ENCODE measurements at regions not wholly inside any gene's neighbourhood (a gene's known extent, or its start where the extent isn't known, plus 50 kb on each side); places are given as distances from the start of the nearest gene placed in this dataset.

DNA sequence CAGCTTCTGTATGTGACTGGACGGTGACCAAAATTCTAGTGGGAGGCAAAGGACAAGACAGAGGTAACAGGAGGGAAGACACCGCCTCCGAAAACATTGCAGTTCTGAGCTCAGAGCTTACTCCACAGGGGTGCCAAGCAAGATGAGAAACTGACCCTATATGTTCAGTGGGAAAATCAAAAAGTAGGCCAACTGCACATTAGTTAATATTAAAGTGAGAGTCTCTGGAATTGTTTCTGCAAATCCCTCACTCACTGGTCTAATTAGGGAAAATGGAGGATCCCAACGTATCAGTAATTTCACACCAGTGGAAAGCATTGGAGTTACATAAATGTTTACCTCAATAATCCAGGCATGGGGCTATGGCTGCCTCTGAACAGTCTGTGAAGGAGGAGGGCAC is 313.3 kb upstream of the KCNH8 start:
- TF ChIP-seq CTCF (conservative IDR thresholded peaks at IDR 0.05): no peak
- H3K4me1 Mint-ChIP-seq: no peaks in the 10 kb centered on the region
- H3K27ac Mint-ChIP-seq (ENCODE audit: unreplicated experiment): no peak overlapping the region
- no peak overlapping the region for H3K4me3 Mint-ChIP-seq
- DNase-seq (ENCODE audit: low read depth, low spot score): no peak
- no peaks in the 10 kb centered on the region for H3K9me3 Mint-ChIP-seq
- H3K36me3 Mint-ChIP-seq (ENCODE audit: low read depth): no peaks in the 10 kb centered on the region
- no peaks in the 10 kb centered on the region for H3K27me3 Mint-ChIP-seq (ENCODE audit: low read depth)

- Mint-ChIP-seq H3K9me3 (peaks cover 2% of the 10 kb centered on the region), H3K4me3 (no peak overlapping the region), H3K27ac (ENCODE audit: unreplicated experiment) (no peak overlapping the region), H3K36me3 (ENCODE audit: low read depth) (no peaks in the 10 kb centered on the region), H3K27me3 (ENCODE audit: low read depth) (no peaks in the 10 kb centered on the region), H3K4me1 (no peaks in the 10 kb centered on the region)
- no peak for TF ChIP-seq CTCF (conservative IDR thresholded peaks at IDR 0.05)
- DNase-seq (ENCODE audit: low read depth, low spot score): no peak
Observed at GRCh38 chr3:18830087-18830486, 318.2 kb upstream of the KCNH8 start.

GRCh38 chr3:18828637-18829036 is 319.7 kb upstream of the KCNH8 start:
- no peak overlapping the region for H3K4me3 Mint-ChIP-seq
- peaks cover 4% of the 10 kb centered on the region for H3K9me3 Mint-ChIP-seq
- no peaks in the 10 kb centered on the region for H3K36me3 Mint-ChIP-seq (ENCODE audit: low read depth)
- no peak for TF ChIP-seq CTCF (conservative IDR thresholded peaks at IDR 0.05)
- no peaks in the 10 kb centered on the region for H3K27me3 Mint-ChIP-seq (ENCODE audit: low read depth)
- H3K27ac Mint-ChIP-seq (ENCODE audit: unreplicated experiment): no peak overlapping the region
- no peaks in the 10 kb centered on the region for H3K4me1 Mint-ChIP-seq
- DNase-seq (ENCODE audit: low read depth, low spot score): no peak

GRCh38 chr3:18827664-18828063 is 320.6 kb upstream of the KCNH8 start:
- no peak overlapping the region for H3K27ac Mint-ChIP-seq (ENCODE audit: unreplicated experiment)
- H3K4me1 Mint-ChIP-seq: no peaks in the 10 kb centered on the region
- no peaks in the 10 kb centered on the region for H3K27me3 Mint-ChIP-seq (ENCODE audit: low read depth)

DNA sequence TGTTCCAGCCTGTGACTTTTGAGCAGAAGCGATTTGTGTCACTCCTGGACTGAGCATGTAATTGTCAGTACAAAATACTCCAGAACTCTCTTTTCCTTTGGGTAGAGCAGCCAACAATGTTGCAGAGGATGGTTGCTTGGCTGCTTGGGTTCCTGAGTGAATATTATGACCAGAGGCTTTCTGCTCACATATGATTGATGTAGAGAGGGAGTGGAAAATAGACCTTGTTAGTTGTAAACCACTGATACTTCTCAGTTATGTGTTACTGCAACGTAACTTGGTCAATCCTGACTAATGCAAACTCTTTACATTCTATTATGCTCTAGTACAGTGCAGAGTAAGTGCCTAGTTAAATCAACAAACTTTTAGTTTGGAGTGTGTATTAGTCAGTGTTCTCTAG is 322.6 kb upstream of the KCNH8 start:
- H3K9me3 Mint-ChIP-seq: peaks cover 8% of the 10 kb centered on the region
- DNase-seq (ENCODE audit: low read depth, low spot score): no peak
- no peak for TF ChIP-seq CTCF (conservative IDR thresholded peaks at IDR 0.05)
- no peaks in the 10 kb centered on the region for H3K4me1 Mint-ChIP-seq
- H3K36me3 Mint-ChIP-seq (ENCODE audit: low read depth): no peaks in the 10 kb centered on the region
- no peaks in the 10 kb centered on the region for H3K27me3 Mint-ChIP-seq (ENCODE audit: low read depth)
- no peak overlapping the region for H3K27ac Mint-ChIP-seq (ENCODE audit: unreplicated experiment)
- H3K4me3 Mint-ChIP-seq: no peak overlapping the region

More at GRCh38 chr3:18827664-18828063, 320.6 kb upstream of the KCNH8 start:
- TF ChIP-seq CTCF (conservative IDR thresholded peaks at IDR 0.05): no peak
- no peak overlapping the region for H3K4me3 Mint-ChIP-seq
- peaks cover 8% of the 10 kb centered on the region for H3K9me3 Mint-ChIP-seq
- DNase-seq (ENCODE audit: low read depth, low spot score): no peak
- H3K36me3 Mint-ChIP-seq (ENCODE audit: low read depth): no peaks in the 10 kb centered on the region

DNA sequence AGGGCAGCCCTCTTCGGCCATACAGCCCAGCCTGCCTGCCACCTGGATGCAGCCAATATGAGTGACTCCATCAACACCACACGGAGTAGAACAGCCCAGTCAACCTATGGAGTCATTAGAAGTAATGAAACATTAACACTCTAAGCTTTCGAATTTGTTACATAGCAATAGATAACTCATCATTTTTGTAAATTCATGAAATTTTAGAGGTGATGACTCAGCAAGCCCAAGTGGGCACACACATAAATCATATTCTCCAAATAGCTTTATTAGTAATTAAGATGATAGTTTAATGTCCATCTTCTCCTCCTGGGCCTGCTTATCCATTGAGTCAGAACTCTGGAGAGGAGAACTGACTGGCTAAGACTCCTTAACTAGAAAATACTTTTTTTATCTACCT is 335.0 kb upstream of the KCNH8 start:
- Mint-ChIP-seq H3K4me3 (no peak overlapping the region), H3K9me3 (no peaks in the 10 kb centered on the region), H3K27me3 (ENCODE audit: low read depth) (no peaks in the 10 kb centered on the region), H3K4me1 (no peaks in the 10 kb centered on the region), H3K27ac (ENCODE audit: unreplicated experiment) (no peak overlapping the region), H3K36me3 (ENCODE audit: low read depth) (peaks cover 3% of the 10 kb centered on the region)
- no peak for DNase-seq (ENCODE audit: low read depth, low spot score)
- TF ChIP-seq CTCF (conservative IDR thresholded peaks at IDR 0.05): no peak

Data from neural crest cell (in vitro differentiated cells).